ENCODE measurements at regions not wholly inside any gene's neighbourhood (a gene's known extent, or its start where the extent isn't known, plus 50 kb on each side); places are given as distances from the start of the nearest gene placed in this dataset.

DNA sequence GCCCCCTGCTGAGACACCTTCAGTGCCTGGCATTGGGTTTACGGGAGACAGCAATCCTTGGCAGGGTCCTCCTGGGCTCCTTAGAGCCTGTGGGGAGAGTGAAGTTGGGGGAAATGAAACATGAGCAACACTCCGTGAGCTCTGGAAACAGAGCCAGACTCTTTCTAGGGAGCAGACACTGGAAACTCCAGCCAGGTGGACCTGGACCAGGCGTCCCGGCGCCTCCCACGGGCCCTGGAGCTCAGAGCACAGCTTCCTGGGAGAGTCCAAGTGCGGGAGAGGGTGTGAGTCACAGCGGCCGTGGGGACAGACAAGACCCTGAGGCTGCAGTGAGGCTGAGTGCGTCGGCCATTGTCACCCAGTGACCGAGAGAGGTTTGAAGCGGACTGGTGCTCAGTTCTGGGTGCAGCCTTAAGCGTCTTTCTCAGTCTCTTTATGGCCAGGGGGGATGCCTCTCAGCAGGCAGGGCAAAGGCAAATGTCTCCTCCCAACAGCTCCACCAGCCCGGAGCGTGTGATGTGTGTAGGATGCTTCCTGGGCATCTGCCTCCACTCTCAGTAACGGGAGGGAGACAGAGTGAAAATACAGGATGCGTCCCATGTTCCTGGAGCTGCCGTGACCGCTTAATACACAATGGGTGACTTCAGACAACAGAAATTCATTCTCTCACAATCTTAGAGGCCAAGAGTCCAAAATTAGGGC is 399.2 kb downstream of the SHANK2 start:
- no peak overlapping the region for H2BK120ac ChIP-seq (ENCODE audit: low read depth, low read length, poor library complexity, severe bottlenecking)
- DNase-seq, result no peak

More for the DNA sequence above, 399.2 kb downstream of the SHANK2 start:
- Histone ChIP-seq H3K27me3 (ENCODE audit: insufficient read depth, low read length) (no peaks in the 10 kb centered on the region), H4K5ac (ENCODE audit: insufficient read length, low read depth, low read length) (no peak overlapping the region), H2BK20ac (ENCODE audit: low read depth, low read length, poor library complexity, severe bottlenecking) (no peak overlapping the region), H2AFZ (ENCODE audit: low read length) (no peak overlapping the region), H4K91ac (ENCODE audit: insufficient read length, low read depth, low read length) (no peak overlapping the region), H3K9ac (ENCODE audit: extremely low read depth, insufficient read length, low read length) (no peak overlapping the region), H3K4me2 (ENCODE audit: insufficient read depth, insufficient read length, low read length) (no peak overlapping the region), H2BK15ac (ENCODE audit: low read depth, low read length) (no peak overlapping the region), H3K23me2 (ENCODE audit: insufficient read length, low read depth, low read length, poor library complexity, severe bottlenecking) (no peaks in the 10 kb centered on the region), H3K4ac (ENCODE audit: low read depth, low read length) (no peak overlapping the region), H3K79me1 (ENCODE audit: insufficient read depth, low read depth, low read length, poor library complexity, severe bottlenecking) (no peaks in the 10 kb centered on the region), H3T11ph (ENCODE audit: low read length) (no peak overlapping the region), H3K14ac (ENCODE audit: insufficient read depth, low read length) (no peak overlapping the region; the same call in 1 of the 2 replicates), H3K18ac (ENCODE audit: insufficient read length, low read depth, low read length) (no peak overlapping the region), H3K56ac (ENCODE audit: insufficient read length, low read depth, low read length) (no peak overlapping the region), H4K20me1 (ENCODE audit: control insufficient read depth, insufficient read depth, insufficient read length) (no peaks in the 10 kb centered on the region), H3K27ac (ENCODE audit: insufficient read length, low read depth, low read length) (no peak overlapping the region), H3K23ac (ENCODE audit: insufficient read length, low read depth, low read length) (no peak overlapping the region), H2BK5ac (ENCODE audit: insufficient read length, low read length) (no peak overlapping the region), H2AK5ac (ENCODE audit: insufficient read length, low read length) (no peak overlapping the region), H3K4me1 (ENCODE audit: insufficient read depth, low read length) (no peaks in the 10 kb centered on the region), H2BK12ac (ENCODE audit: insufficient read length, low read depth, low read length) (no peak overlapping the region), H3K9me3 (ENCODE audit: control insufficient read depth, low read depth, low read length) (no peaks in the 10 kb centered on the region), H4K8ac (replicated peaks; ENCODE audit: insufficient read length, low read depth, low read length) (no peak overlapping the region), H3K79me2 (ENCODE audit: insufficient read depth, low read length) (no peaks in the 10 kb centered on the region)
- TF ChIP-seq, protein P1, sequence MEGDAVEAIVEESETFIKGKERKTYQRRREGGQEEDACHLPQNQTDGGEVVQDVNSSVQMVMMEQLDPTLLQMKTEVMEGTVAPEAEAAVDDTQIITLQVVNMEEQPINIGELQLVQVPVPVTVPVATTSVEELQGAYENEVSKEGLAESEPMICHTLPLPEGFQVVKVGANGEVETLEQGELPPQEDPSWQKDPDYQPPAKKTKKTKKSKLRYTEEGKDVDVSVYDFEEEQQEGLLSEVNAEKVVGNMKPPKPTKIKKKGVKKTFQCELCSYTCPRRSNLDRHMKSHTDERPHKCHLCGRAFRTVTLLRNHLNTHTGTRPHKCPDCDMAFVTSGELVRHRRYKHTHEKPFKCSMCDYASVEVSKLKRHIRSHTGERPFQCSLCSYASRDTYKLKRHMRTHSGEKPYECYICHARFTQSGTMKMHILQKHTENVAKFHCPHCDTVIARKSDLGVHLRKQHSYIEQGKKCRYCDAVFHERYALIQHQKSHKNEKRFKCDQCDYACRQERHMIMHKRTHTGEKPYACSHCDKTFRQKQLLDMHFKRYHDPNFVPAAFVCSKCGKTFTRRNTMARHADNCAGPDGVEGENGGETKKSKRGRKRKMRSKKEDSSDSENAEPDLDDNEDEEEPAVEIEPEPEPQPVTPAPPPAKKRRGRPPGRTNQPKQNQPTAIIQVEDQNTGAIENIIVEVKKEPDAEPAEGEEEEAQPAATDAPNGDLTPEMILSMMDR (conservative IDR thresholded peaks at IDR 0.05), result no peak
- Mint-ChIP-seq H3K27me3 (ENCODE audit: low read depth) (no peaks in the 10 kb centered on the region; the same call in 1 of the 2 replicates), H3K4me3 (no peak overlapping the region), H3K27ac (no peak overlapping the region), H3K4me1 (peaks cover 2 to 6% of the 10 kb centered on the region in 2 experiments; a peak in 2 of 4 replicates), H3K9me3 (no peaks in the 10 kb centered on the region), H3K36me3 (ENCODE audit: insufficient read depth in 1 of 3, low read depth in 3 of 3) (no peaks in the 10 kb centered on the region)
- WGBS (ENCODE audit: extremely low coverage, insufficient read length, low lambda C conversion rate), result no CpG with 5 or more reads among the region's 20 CpGs
